ENCODE measurements at regions not wholly inside any gene's neighbourhood (a gene's known extent, or its start where the extent isn't known, plus 50 kb on each side); places are given as distances from the start of the nearest gene placed in this dataset.

GRCh38 chr13:68846663-68847062 lies 1261.0 kb upstream of the ATXN8OS start:
- TF ChIP-seq CTCF (IDR thresholded peaks at IDR 0.05 in 8 of 11, conservative IDR thresholded peaks at IDR 0.05 in 3 of 11) (no peak), POLR2A (IDR thresholded peaks at IDR 0.05) (no peak), POLR2AphosphoS5 (IDR thresholded peaks at IDR 0.05) (no peak)

All from spleen (tissue), 7 donors.